DMS 273 (cell line): ENCODE measurements at regions not wholly inside any gene's neighbourhood (a gene's known extent, or its start where the extent isn't known, plus 50 kb on each side); places are given as distances from the start of the nearest gene placed in this dataset.
A peak's percentile ranks its signal among the peaks of the same experiment; 100 is the strongest.

Experiments used
- DNase-seq: peaks from one replicate; lab custom pipeline; 2025; ENCODE audit not compliant: unreplicated experiment; lab: John Stamatoyannopoulos, UW

DNA sequence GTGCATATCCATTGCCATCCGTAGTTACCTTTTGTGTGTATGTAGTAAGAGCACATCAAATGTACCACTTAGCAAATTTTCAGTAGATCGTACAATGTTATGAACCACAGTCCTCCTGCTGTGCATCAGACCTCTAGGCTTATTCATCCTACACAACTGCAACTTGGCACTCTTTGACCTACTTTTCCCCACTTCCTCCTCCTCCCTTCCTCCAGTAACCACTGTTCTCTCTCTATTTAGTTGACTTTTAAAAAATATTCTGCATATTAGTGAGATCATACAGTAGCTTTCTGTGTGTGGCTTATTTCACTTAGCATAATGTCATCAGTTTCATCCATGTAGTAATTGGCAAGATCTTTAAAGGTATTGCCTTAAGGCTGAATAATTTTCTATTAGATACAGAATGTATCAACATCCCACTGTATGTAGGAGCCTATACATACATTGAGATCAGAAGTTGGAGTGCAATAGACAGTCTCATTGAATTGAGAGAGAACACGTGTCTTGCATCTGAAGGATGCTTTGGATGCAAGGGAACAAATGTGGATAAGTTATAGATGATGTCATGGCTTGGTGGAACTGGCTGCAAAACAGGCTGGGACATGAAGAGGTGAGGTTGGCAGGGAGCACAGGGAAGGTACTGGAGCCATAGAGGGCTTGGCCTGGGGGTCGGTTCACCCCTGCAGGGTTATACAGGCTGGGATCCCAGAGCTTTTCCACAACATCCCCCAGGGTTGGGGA, 83.0 kb upstream of the FAM180A start:
- DNase-seq: no peak

DNA sequence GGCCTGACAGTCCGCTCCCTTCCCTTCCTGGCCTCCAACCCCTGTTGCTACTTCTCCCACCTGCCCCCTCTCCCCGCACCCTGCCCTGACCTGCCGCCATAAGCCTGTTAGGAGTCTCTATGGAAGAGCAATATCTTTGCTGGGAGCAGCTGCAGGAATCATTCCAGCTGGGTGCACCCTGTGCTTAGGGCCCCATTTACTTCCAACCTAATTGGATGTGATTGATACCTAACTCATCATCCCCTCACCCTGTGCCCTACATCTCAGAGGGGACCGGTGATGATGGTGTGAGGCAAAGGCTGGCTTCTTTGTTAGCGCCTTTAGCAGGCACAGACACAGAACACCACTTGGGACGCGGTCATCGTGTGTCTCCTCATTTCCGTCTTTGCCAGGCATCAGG, 80.0 kb upstream of the FAM180A start:
- no peak for DNase-seq

DNA sequence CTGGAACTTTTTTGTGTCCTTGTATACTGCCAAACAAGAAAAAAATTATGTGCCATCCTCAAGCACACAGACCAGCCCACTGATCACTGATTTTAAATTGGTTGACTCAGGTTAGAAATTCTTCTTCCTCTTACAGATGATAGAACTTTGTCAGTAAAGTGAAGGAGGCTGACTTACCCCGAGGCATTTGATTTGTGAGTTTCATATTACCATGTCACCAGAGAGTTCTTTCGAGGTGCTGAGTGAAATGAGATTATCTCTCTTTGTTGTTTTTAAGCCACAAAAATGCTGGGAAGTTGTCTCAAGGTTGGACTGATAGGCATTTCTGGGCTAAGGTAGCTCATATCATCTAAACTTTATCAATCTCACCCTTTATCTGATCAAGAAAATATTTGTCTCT, 78.8 kb upstream of the FAM180A start:
- DNase-seq: no peak

DNA sequence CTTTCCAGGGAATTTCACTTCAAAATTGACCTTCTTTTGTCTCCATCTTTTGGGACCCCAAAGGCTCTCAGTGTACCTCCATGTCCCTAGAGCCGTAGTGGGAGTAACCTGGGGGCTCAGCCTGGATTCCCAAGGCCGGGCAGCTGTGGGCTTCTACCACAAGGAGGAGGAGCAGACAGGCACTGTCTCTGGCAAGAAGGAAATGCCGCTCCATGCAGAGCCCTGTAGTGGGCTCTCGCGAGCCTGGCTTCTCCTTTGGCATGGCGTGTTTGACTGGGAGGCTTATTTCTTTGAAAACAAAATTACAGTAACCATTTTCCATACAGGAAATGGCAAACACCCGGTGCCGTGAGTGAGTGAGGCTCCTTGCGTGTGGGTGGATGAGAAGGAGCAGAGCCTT, 76.8 kb upstream of the FAM180A start:
- DNase-seq: no peak

DNA sequence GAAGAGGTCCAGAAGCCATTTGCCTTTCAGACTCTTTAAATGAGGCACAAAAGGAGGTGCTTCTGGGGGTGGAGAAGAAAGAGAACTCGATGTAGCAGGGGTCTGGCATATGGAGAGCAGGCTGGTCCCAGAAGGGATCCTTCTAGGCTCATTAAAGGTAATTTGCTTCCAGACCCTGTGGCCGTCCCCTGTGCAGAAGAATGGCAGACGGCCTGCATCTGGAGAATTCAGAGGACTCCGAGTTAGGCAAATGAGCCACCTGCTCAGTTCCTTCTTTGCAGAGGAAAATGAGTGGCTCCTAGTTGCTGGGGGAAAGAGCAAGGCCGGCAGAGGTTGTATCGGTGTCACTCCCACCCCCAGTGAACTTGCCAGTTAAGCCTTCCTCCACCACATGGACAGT, 73.8 kb upstream of the FAM180A start:
- DNase-seq: peak; percentile 93

DNA sequence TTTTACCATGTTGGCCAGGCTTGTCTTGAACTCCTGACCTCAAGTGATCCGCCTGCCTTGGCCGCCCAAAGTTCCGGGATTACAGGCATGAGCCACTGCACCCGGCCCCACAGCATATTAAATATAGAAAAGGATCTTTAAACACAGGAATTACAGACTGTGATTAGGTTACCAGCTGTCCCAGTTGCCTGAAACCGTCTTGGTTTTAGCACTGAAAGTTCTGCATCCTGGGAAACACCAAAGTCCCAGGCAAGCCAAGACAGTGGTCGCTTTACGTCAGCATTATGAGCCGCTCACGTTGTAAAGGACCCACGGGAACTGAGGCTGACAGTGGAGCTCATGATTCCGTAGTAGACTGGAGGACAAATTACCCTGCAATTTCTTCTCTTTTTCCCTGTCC, 69.0 kb upstream of the FAM180A start:
- no peak for DNase-seq

DNA sequence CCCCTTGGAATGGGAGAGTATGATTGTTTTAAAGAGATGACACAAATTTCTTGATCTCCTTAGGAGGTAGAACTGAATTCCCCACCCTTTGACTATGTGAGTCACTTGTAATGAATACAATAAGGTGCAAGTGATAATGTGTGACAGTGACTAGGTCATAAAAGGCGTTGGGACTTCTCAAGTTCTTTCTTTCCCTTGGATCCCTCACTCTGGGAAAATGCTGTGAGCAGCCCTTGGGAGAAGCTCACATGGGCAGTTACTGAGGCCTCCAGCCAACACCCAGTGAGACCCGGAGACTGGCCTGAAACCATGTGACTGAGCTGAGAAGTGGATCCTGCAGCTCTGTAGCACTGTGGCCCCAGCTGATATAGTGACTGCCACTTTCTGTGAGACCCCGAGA, 66.4 kb upstream of the FAM180A start:
- DNase-seq: no peak

DNA sequence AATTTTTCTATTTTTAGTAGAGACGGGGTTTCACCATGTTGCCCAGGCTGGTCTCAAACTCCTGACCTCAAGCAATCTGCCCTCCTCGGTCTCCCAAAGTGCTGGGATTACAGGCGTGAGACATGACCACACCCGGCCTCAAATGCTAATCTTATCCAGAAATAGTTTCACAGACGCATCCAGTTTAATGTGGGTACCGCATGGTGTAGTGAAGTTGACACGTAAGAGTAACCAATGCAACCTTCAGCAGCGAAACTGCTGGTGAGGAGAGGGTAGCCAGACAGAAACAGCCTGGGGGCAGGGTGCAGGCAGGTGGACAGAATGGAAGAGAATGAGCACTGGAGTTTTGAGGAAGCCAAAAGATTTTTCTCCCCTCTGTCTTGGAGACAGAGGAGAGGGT, 63.5 kb upstream of the FAM180A start:
- no peak for DNase-seq

DNA sequence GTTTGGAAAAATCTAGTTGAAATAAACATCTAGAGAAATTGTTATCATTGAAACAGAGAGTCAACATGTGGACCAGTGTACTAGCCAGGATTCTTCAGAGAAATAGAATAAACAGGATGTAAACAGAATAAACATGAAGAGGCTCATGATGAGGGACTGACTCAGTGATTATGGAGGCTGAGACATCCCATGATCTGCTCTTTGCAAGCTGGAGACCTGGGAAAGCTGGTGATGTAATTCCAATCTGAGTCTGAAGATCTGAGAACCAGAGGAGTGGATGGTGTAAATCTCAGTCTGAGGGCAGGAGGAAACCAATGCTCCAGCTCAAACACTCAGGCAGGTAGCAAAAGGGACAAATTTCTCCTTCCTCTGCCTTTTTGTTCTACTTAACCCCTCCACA, 62.9 kb upstream of the FAM180A start:
- no peak for DNase-seq

DNA sequence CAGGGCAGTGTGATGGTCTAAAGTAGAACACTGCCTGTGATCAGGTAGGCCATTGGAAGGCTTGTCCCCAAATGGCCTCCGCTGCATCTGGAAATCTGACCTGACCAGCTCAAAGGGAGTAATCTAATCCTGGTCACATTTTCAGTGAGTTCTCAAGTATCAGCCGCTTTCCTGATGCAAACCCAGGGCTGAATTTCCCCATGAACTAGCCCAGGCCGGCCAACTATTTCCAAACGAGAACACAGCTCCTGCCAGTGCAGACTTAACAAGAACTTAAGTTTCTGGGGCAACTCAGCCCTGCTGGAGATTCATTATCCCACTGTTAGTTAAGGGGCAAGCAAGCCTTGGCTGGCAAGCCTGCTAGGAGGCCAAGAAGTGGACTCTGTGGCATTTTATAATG, 59.6 kb upstream of the FAM180A start:
- no peak for DNase-seq

DNA sequence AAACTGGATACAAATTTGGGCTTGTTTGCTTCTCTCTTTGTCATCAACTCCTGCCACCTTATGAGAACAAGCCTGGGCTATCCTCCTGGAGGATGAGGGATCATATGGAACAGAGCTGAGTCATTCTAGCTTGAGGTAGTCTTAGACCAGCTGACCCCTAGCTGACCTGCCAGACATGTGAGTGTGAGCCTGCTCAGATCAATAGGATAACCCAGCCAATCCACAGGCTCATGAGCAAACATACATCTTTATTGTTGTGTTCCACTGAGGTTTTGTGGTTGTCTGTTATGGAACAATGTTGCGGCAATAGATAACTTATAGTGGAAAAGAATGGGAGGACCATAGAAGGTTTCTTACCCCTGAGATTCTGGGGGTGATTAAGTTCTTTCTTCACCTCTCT, 54.5 kb upstream of the FAM180A start:
- DNase-seq: no peak

DNA sequence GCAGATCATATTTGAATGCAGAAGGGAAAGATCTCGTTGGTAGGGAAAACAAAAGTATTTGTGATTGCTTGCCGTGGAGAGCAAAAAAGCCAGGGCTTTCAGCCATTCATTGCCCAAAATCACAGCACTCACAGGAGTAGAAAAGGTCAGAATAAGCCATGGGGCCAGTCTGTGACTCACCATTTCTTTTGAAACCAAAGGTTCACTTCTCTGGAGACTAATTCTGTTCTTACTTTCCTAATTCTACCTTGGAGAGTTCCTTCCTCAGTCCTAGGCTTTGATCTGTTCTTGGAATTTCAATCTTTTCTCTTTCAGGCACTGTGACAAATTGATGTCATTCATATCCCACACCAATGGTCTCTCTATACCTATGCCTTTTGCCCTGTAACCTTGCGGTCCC, 54.1 kb upstream of the FAM180A start:
- no peak for DNase-seq

DNA sequence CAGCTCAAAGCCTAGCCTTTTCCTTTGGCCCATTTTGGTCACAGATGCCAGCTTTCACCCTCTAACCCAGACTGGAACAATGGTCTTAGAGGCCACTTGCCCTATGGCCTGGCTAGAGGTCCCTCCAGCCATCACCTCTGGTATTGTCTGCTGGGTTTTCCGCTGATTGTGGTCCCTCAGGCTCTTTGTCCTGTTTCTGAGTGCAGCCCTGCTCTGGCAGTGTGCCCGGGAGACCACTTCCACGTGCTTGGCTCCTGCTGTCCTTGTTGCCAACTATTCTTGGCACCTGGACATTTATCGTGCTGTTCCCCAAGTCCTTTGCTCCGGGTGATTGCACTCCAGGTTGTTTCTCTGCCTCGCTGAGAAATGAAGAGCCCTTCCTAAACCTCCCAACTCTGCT, 53.3 kb upstream of the FAM180A start:
- peak; percentile 30 for DNase-seq

DNA sequence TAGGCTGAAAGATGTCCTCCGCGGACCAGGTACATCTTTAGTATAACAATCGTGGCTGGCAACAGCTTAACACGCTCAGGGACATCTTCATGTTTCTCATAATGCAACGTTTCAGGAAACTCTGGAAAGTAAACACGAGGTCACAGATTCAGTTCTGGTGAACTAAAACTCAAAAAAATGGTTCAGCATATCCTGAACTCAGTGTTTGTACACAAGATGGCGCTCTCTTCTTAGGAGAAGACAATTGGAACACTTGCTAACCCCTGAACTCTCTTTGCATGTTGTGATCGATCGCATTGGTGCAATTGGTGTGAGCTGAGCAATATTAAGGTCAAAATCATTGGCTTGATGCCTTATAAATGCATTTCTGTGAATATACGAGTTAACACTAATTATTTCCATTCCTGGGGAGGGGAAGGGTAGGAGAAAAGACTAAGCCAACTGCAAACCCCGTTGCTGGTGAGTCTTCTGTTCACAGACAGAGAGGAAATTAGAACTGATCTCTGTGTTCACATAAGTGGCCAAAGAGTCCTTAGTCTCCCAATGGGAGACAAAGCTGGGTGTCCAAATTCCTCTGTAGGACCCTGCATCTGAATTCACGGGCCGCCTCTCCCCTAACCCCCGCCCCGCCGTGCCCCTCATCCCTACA, 52.6 kb upstream of the FAM180A start:
- DNase-seq: peak; percentile 91

DNA sequence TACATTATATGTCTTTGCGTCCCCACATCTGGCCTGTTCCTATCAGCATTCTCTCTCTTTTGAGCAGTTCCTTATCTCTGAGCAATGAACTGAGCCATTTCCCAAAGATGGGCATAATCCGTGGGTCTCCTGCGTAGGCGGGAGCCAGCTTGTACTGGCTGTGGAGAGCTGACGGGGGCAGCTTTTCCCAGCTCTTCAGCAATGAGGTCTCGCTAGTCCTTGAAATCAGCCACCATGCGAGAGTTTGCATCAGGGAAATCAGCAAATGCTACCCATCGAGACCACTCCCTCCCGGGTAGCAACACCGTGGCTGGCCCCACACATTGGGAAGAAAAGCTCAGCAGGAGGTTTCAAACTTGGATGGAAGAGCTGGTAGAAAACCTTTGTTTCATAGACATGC, 51.9 kb upstream of the FAM180A start:
- DNase-seq: no peak

DNA sequence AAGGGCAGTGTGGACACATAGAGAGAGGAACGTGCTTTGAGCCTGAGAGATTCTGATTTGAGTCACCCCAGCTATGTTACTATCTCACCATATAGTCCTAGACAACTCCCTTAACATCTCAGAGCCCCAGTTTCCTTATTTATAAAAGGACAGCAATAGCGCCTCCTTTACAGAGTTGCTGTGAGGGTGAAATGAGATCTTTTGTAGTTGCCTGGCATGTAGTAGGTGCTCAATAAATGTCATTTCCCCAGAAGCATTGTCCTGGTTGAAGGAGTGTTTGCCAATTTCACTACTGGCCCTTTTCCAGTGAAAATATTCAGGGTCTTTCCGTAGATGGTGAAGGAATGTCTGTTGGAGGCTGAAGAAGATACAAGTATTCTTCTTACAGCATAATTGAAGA, 51.3 kb upstream of the FAM180A start:
- DNase-seq: no peak
